Stomach (tissue), 4 donors: ENCODE measurements at regions not wholly inside any gene's neighbourhood (a gene's known extent, or its start where the extent isn't known, plus 50 kb on each side); places are given as distances from the start of the nearest gene placed in this dataset.

Source experiments
- CTCF ChIP-seq, 7 experiments: fragments of 450-650 bp in 4 of 7; fragments of 200-600 bp in 3 of 7; sonication (generic) in 3 of 7; IDR thresholded peaks; one replicate each; pipeline ENCODE4 v1.5.1; 2016 to 2019; ENCODE audit warnings: antibody characterized with exemption in 7 of 7, control low read depth in 2 of 7, mild to moderate bottlenecking in 1 of 7
- POLR2A ChIP-seq, 4 donors: fragments of 450-650 bp; IDR thresholded peaks; one replicate each; pipeline ENCODE4 v1.6.1; 2016; ENCODE audit warnings: antibody characterized with exemption in 4 of 4, control low read depth in 2 of 4, mild to moderate bottlenecking in 1 of 4, moderate library complexity in 1 of 4
- POLR2AphosphoS5 ChIP-seq, 3 donors: sonication (generic); formaldehyde crosslinking; IDR thresholded peaks; one replicate each; pipeline ENCODE4 v1.6.1; 2016; ENCODE audit warnings: antibody characterized with exemption in 3 of 3

DNA sequence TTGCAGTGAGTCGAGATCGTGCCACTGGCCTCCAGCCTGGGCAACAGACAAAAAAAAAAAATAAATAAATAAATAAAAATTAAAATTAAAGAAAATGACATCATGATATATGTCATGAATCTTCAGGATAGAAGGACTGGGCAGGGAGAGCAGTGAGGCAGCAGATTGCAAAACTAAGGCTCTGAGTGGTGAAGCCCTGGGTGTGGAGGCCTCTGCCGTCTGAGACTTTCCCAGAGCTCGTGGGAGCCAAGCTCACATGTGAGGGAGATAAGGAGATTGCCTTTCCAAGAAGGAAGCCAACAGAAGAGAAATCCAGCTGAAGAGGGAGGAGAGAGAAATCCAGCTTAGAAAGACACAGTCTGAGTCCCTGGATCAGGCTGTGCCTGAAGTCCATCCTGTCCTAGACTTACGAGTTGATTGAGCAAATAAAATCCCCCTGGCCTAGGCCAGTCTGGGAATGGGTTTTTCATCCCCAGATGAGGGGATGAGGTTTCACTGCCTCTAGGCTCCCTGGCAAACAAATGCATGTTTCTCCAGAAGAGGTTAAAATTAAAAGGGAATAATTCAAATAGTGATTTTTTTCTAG lies 142.0 kb upstream of the IGSF21 start:
- TF ChIP-seq CTCF (IDR thresholded peaks at IDR 0.05) (no peak), POLR2A (IDR thresholded peaks at IDR 0.05) (no peak), POLR2AphosphoS5 (IDR thresholded peaks at IDR 0.05) (no peak)
